PFSK-1 (cell line): ENCODE measurements at regions not wholly inside any gene's neighbourhood (a gene's known extent, or its start where the extent isn't known, plus 50 kb on each side); places are given as distances from the start of the nearest gene placed in this dataset.

Experiments
- POLR2AphosphoS5 ChIP-seq: IDR thresholded peaks from 2 replicates; pipeline ENCODE4 v1.6.1; 2012; ENCODE audit warnings: low read depth, mild to moderate bottlenecking, control low read depth, low read length, moderate library complexity
- REST ChIP-seq, 2 experiments: IDR thresholded peaks; 2 replicates each; pipeline versions ENCODE4 v1.6.1 to v1.8.0; 2011 to 2012; ENCODE audit warnings: low read depth in 2 of 2, low read length in 2 of 2, control low read depth in 1 of 2, inconsistent platforms in 1 of 2, mild to moderate bottlenecking in 1 of 2, moderate library complexity in 1 of 2; ENCODE audit not compliant: insufficient read depth in 1 of 2
- SIN3A ChIP-seq: IDR thresholded peaks from 2 replicates; pipeline ENCODE4 v1.6.1; 2012; ENCODE audit warnings: mild to moderate bottlenecking, low read length, moderate library complexity, borderline replicate concordance; ENCODE audit not compliant: insufficient read depth
- TAF1 ChIP-seq: IDR thresholded peaks from 2 replicates; pipeline ENCODE4 v1.6.1; 2012; ENCODE audit warnings: low read length, control low read depth, borderline replicate concordance; ENCODE audit not compliant: insufficient read depth

GRCh38 chr11:80085563-80085962 is 644.7 kb upstream of the TENM4 start:
- TF ChIP-seq POLR2AphosphoS5, result no peak
- TF ChIP-seq TAF1, result no peak
- TF ChIP-seq REST (IDR thresholded peaks at IDR 0.05; ENCODE audit: insufficient read depth in 1 of 2, low read depth in 2 of 2, low read length in 2 of 2), result no peak
- no peak for TF ChIP-seq SIN3A
